Activated naive CD4-positive, alpha-beta T cell treated with anti-CD3 and anti-CD28 coated beads for 36 hours (primary cell): ENCODE measurements at regions not wholly inside any gene's neighbourhood (a gene's known extent, or its start where the extent isn't known, plus 50 kb on each side); places are given as distances from the start of the nearest gene placed in this dataset.
A peak's percentile ranks its signal among the peaks of the same experiment; 100 is the strongest.
"Not testable (repeated sequence)": the region's sequence is repeated elsewhere in the genome, so short reads cannot be mapped to it uniquely, and the experiment has no call there.

Experiments used
- CTCF ChIA-PET: fragments of 350-600 bp; sonication (Branson Sonifier 250); formaldehyde crosslinking; loops from one replicate; lab custom pipeline; 2021; ENCODE audit warnings: antibody characterized with exemption; lab: Charles Lee
- DNase-seq: peaks from one replicate; pipeline ENCODE4 v3.0.0-alpha.2; 2020
- H3K27ac Mint-ChIP-seq: one replicate; pipeline ENCODE4 v1.8.0; 2021; ENCODE audit warnings: mild to moderate bottlenecking, mixed read lengths
- H3K27me3 Mint-ChIP-seq: one replicate; pipeline ENCODE4 v1.8.0; 2021; ENCODE audit warnings: low read depth, mixed read lengths
- H3K36me3 Mint-ChIP-seq: one replicate; pipeline ENCODE4 v1.8.0; 2021; ENCODE audit warnings: low read depth, mixed read lengths
- H3K4me1 Mint-ChIP-seq: one replicate; pipeline ENCODE4 v1.8.0; 2021; ENCODE audit warnings: low read depth, mixed read lengths
- H3K4me3 Mint-ChIP-seq: one replicate; pipeline ENCODE4 v1.8.0; 2021; ENCODE audit warnings: mild to moderate bottlenecking, moderate library complexity, mixed read lengths
- H3K9me3 Mint-ChIP-seq: one replicate; pipeline ENCODE4 v1.8.0; 2021; ENCODE audit warnings: mixed read lengths
- intact Hi-C: fragments of 100-400 bp; cut with micrococcal nuclease; formaldehyde crosslinking; loops from one replicate; pipeline ENCODE4 v1.15.1; 2023

GRCh38 chr17:83011676-83012075 is 67.7 kb upstream of the METRNL start:
- DNase-seq, H3K27ac Mint-ChIP-seq, H3K27me3 Mint-ChIP-seq, intact Hi-C loops, H3K9me3 Mint-ChIP-seq, H3K4me3 Mint-ChIP-seq, H3K36me3 Mint-ChIP-seq, H3K4me1 Mint-ChIP-seq: not testable (repeated sequence)
- CTCF ChIA-PET = interaction anchor here (0.6 to 1.1 kb wide), 2 partner anchors 159 to 230 kb away, joined by 4 read pairs; no protein-coding TSS in a partner anchor

DNA sequence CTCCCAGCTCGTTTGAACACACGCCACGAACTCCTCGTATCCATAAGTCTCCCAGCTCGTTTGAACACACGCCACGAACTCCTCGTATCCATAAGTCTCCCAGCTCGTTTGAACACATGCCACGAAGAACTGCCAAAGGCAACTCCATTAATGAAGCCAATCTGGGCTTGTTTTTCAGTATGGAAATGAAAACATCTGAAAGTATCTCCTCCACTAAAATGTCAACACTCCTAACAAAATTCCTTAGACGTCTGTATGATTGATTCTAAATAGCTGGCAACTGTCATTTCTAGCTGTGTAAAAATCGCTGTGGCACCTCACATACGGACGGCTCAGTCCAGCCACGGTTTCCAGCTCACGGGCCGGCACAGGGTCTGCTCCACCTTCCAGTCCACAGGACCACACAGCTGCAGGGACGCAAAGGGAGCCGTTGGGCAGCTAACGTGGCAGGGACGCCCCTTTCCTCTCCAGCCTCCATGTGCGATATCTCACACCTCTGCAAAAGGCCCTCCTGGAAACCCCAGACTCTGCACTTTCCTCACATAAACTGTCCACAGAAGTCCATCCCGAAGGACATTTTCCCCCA is 67.1 kb upstream of the METRNL start:
- DNase-seq = no peak
- Mint-ChIP-seq H3K9me3 (no peaks in the 10 kb centered on the region), H3K27ac (no peak overlapping the region), H3K4me3 (no peak overlapping the region), H3K36me3 (no peaks in the 10 kb centered on the region), H3K27me3 (no peaks in the 10 kb centered on the region), H3K4me1 (no peaks in the 10 kb centered on the region)
- intact Hi-C loops = no loop called here
- CTCF ChIA-PET = interaction anchor here (0.6 to 1.1 kb wide), 2 partner anchors 159 to 230 kb away, joined by 4 read pairs; no protein-coding TSS in a partner anchor

- CTCF ChIA-PET = interaction anchor here (1.1 kb wide), 1 partner anchor 160 kb away, joined by 4 read pairs; no protein-coding TSS in a partner anchor
- intact Hi-C loops = no loop called here
- no peak for DNase-seq
- Mint-ChIP-seq H3K4me3 (no peak overlapping the region), H3K9me3 (no peaks in the 10 kb centered on the region), H3K27ac (no peak overlapping the region), H3K36me3 (no peaks in the 10 kb centered on the region), H3K27me3 (no peaks in the 10 kb centered on the region), H3K4me1 (no peaks in the 10 kb centered on the region)
These were observed 66.3 kb upstream of the METRNL start for GRCh38 chr17:83012868-83013778.

DNA sequence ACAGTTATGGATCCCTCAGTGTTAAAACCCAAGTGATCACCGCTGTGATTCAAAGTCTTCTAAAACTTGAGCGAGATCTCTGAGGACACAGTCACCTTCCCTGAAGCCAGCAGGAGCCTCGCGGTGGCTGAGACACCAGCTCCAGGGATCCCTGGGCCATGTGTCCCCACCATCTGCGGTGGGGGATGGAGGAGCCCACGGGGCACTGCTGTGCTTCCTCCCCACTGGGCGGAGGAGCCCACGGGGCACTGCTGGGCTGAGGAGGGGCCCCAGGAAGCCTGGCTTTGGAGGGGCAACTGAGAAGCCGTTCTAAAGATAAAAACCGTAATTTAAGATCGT is 65.7 kb upstream of the METRNL start:
- Mint-ChIP-seq H3K4me1 (no peaks in the 10 kb centered on the region), H3K4me3 (no peak overlapping the region), H3K27ac (no peak overlapping the region), H3K9me3 (no peaks in the 10 kb centered on the region), H3K27me3 (no peaks in the 10 kb centered on the region), H3K36me3 (no peaks in the 10 kb centered on the region)
- DNase-seq = no peak
- CTCF ChIA-PET = no interaction called here
- intact Hi-C loops = no loop called here

DNA sequence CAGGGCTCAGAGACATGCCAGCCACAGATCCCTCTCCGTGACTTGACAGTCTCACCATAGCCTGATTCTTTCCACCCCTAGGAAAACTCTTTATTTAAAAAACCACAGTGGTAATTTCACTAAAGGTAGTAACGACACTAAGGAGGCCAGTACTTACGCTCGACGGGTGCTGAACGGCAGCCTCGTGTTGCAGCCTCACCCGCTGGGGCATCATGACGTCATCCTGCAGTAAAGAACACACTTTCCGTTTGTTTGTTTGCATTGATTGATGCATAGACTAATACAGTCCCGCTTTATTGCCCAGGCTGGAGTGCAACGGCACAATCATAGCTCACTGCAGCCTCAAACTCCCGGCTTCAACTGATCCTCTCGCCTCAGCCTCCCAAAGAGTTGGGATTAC is 65.1 kb upstream of the METRNL start:
- H3K27me3 Mint-ChIP-seq = no peaks in the 10 kb centered on the region
- no peak overlapping the region for H3K4me3 Mint-ChIP-seq
- H3K4me1 Mint-ChIP-seq = no peaks in the 10 kb centered on the region
- DNase-seq = no peak
- intact Hi-C loops = no loop called here
- H3K36me3 Mint-ChIP-seq = no peaks in the 10 kb centered on the region
- no peaks in the 10 kb centered on the region for H3K9me3 Mint-ChIP-seq
- no peak overlapping the region for H3K27ac Mint-ChIP-seq
- CTCF ChIA-PET = no interaction called here

GRCh38 chr17:83014940-83015910 is 64.2 kb upstream of the METRNL start:
- Mint-ChIP-seq H3K36me3 (no peaks in the 10 kb centered on the region), H3K27ac (no peak overlapping the region), H3K27me3 (no peaks in the 10 kb centered on the region), H3K9me3 (no peaks in the 10 kb centered on the region), H3K4me3 (no peak overlapping the region), H3K4me1 (no peaks in the 10 kb centered on the region)
- no peak for DNase-seq
- CTCF ChIA-PET = no interaction called here
- intact Hi-C loops = no loop called here

DNA sequence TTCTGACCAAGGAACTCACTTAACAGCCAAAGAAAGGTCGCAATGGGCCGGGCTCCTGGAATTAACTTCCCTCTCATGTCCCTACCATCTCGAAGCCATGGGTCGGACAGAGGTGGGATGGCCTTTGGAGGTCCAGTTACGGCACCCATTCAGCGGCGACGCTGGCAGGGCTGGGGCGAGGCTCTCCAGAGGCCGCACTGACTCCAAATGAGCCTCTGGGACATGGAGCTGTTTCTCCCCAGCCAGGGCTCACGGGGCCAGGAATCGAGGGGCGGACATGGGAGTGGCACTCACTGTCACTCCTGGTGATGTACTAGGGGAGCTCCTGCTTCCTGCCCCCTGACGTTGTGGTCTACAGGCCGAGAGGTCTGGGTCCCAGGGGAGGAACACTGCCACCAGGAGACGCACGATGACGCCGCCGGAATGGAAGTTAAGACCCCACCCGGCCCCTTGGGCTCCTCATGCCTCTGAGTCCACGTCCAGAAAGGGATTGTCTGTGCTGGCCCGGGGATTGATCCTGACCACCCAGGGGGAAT is 60.7 kb upstream of the METRNL start:
- intact Hi-C loops = no loop called here
- DNase-seq = no peak
- CTCF ChIA-PET = no interaction called here
- Mint-ChIP-seq H3K4me1 (no peaks in the 10 kb centered on the region), H3K9me3 (no peaks in the 10 kb centered on the region), H3K36me3 (no peaks in the 10 kb centered on the region), H3K27ac (no peak overlapping the region), H3K4me3 (no peak overlapping the region), H3K27me3 (no peaks in the 10 kb centered on the region)

- Mint-ChIP-seq H3K36me3 (no peaks in the 10 kb centered on the region), H3K9me3 (no peaks in the 10 kb centered on the region), H3K27me3 (no peaks in the 10 kb centered on the region), H3K4me1 (peaks cover 2% of the 10 kb centered on the region), H3K4me3 (no peak overlapping the region), H3K27ac (no peak overlapping the region)
- intact Hi-C loops = no loop called here
- CTCF ChIA-PET = no interaction called here
- DNase-seq = no peak
These were observed 60.0 kb upstream of the METRNL start for GRCh38 chr17:83019376-83019775.

- no peak overlapping the region for H3K4me3 Mint-ChIP-seq
- H3K9me3 Mint-ChIP-seq = no peaks in the 10 kb centered on the region
- DNase-seq = peak; percentile 14
- peaks cover 13% of the 10 kb centered on the region for H3K4me1 Mint-ChIP-seq
- no peak overlapping the region for H3K27ac Mint-ChIP-seq
- H3K36me3 Mint-ChIP-seq = peaks cover 3% of the 10 kb centered on the region
- H3K27me3 Mint-ChIP-seq = no peaks in the 10 kb centered on the region
- intact Hi-C loops = no loop called here
- CTCF ChIA-PET = no interaction called here
These were observed 55.0 kb upstream of the METRNL start for GRCh38 chr17:83024218-83024971.

DNA sequence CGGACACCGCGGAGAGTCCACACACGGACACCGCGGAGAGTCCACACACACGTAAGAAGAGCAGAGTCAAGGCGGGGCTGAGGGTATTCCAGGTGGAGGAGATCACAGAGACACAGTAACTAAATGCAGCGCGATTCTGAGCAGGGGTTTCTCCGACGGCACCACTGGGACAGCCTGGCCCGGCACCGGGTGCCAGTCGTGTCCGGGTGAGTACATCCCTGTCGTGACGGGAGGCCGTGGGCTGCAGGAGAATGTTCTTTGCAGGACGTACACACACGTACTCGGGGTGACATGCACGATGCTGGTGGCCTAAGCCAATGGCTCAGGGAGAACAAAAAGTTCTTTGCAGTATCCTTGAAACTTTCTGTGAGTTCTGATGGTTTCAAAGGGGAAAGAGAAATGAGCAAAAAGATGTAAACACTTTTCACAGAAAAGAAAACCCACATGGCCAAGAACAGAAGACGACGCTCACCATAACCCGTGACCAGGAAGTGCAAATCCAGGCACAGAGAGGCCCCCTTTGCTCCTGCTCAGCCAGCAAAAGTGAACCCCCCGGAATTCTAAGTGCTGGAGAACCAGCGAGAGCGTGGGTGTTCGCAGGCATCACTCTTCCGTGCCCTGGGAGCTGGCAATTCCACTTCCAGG is 53.7 kb upstream of the METRNL start:
- Mint-ChIP-seq H3K27ac (no peak overlapping the region), H3K27me3 (no peaks in the 10 kb centered on the region), H3K36me3 (peaks cover 5% of the 10 kb centered on the region), H3K9me3 (no peaks in the 10 kb centered on the region), H3K4me1 (peaks cover 13% of the 10 kb centered on the region), H3K4me3 (no peak overlapping the region)
- no peak for DNase-seq
- intact Hi-C loops = no loop called here
- CTCF ChIA-PET = no interaction called here

- Mint-ChIP-seq H3K4me3 (no peak overlapping the region), H3K9me3 (no peaks in the 10 kb centered on the region), H3K27ac (no peak overlapping the region), H3K36me3 (peaks cover 6% of the 10 kb centered on the region), H3K4me1 (peaks cover 13% of the 10 kb centered on the region), H3K27me3 (no peaks in the 10 kb centered on the region)
- CTCF ChIA-PET = no interaction called here
- no peak for DNase-seq
- intact Hi-C loops = no loop called here
These were observed 53.0 kb upstream of the METRNL start for GRCh38 chr17:83026311-83026811.
